NCI-H1694 treated with DMSO at 0.1 percent for 48 hours (cell line): ENCODE measurements at regions not wholly inside any gene's neighbourhood (a gene's known extent, or its start where the extent isn't known, plus 50 kb on each side); places are given as distances from the start of the nearest gene placed in this dataset.

Source experiments
- DNase-seq: peaks from one replicate; lab custom pipeline; 2025; lab: John Stamatoyannopoulos, UW

- DNase-seq = no peak
Measured at GRCh38 chr16:51085271-51085670, 65.8 kb downstream of the SALL1 start.

GRCh38 chr16:51084074-51084928 lies 66.8 kb downstream of the SALL1 start:
- DNase-seq = no peak

GRCh38 chr16:51072591-51072990 lies 78.5 kb downstream of the SALL1 start:
- no peak for DNase-seq

- DNase-seq = no peak
Measured at GRCh38 chr16:51071326-51071725, 79.7 kb downstream of the SALL1 start.

- no peak for DNase-seq
Measured at GRCh38 chr16:51067352-51067751, 83.7 kb downstream of the SALL1 start.

GRCh38 chr16:51062039-51062438 lies 89.0 kb downstream of the SALL1 start:
- DNase-seq = no peak

GRCh38 chr16:51061328-51061727 lies 89.7 kb downstream of the SALL1 start:
- no peak for DNase-seq

- DNase-seq = no peak
Measured at GRCh38 chr16:51057969-51058337, 93.1 kb downstream of the SALL1 start.

- no peak for DNase-seq
Measured at GRCh38 chr16:51057102-51057793, 93.8 kb downstream of the SALL1 start.

- no peak for DNase-seq
Measured at GRCh38 chr16:51056331-51056730, 94.7 kb downstream of the SALL1 start.

GRCh38 chr16:51055434-51055833 lies 95.6 kb downstream of the SALL1 start:
- DNase-seq = no peak

- no peak for DNase-seq
Measured at GRCh38 chr16:51053775-51054174, 97.3 kb downstream of the SALL1 start.

- DNase-seq = no peak
Measured at GRCh38 chr16:51051671-51052070, 99.4 kb downstream of the SALL1 start.

- no peak for DNase-seq
Measured at GRCh38 chr16:51050377-51050706, 100.7 kb downstream of the SALL1 start.

GRCh38 chr16:51049678-51050376 lies 101.2 kb downstream of the SALL1 start:
- DNase-seq = no peak

GRCh38 chr16:51049276-51049675 lies 101.8 kb downstream of the SALL1 start:
- DNase-seq = no peak

GRCh38 chr16:51048544-51048943 lies 102.5 kb downstream of the SALL1 start:
- DNase-seq = no peak

GRCh38 chr16:51045794-51046193 lies 105.3 kb downstream of the SALL1 start:
- DNase-seq = no peak

- DNase-seq = no peak
Measured at GRCh38 chr16:51045186-51045585, 105.9 kb downstream of the SALL1 start.

- no peak for DNase-seq
Measured at GRCh38 chr16:51041546-51041945, 109.5 kb downstream of the SALL1 start.

- DNase-seq = no peak
Measured at GRCh38 chr16:51040637-51041036, 110.4 kb downstream of the SALL1 start.

GRCh38 chr16:51039638-51040331 lies 111.3 kb downstream of the SALL1 start:
- no peak for DNase-seq
